Parathyroid adenoma (tissue), 2 donors: ENCODE measurements at regions not wholly inside any gene's neighbourhood (a gene's known extent, or its start where the extent isn't known, plus 50 kb on each side); places are given as distances from the start of the nearest gene placed in this dataset.

Experiments used
- H2AFZ ChIP-seq: fragments of 300-600 bp; sonication (generic); one replicate; pipeline ENCODE4 v1.7.0; 2017; ENCODE audit warnings: antibody characterized with exemption, mild to moderate bottlenecking
- H3K27ac ChIP-seq: fragments of 300-600 bp; sonication (generic); one replicate; pipeline ENCODE4 v1.7.0; 2017
- H3K27me3 ChIP-seq: fragments of 300-600 bp; sonication (generic); one replicate; pipeline ENCODE4 v1.7.0; 2017; ENCODE audit warnings: low read length; ENCODE audit not compliant: control insufficient read depth, insufficient read depth
- H3K36me3 ChIP-seq: fragments of 300-600 bp; sonication (generic); one replicate; pipeline ENCODE4 v1.7.0; 2017; ENCODE audit warnings: low read length; ENCODE audit not compliant: control insufficient read depth, insufficient read depth
- H3K4me1 ChIP-seq: fragments of 300-600 bp; sonication (generic); one replicate; pipeline ENCODE4 v1.7.0; 2017; ENCODE audit warnings: control low read depth
- H3K4me2 ChIP-seq: fragments of 300-600 bp; sonication (generic); one replicate; pipeline ENCODE4 v1.7.0; 2017; ENCODE audit warnings: low read length
- H3K4me3 ChIP-seq: fragments of 300-600 bp; sonication (generic); one replicate; pipeline ENCODE4 v1.7.0; 2017; ENCODE audit warnings: low read depth, low read length
- H3K79me2 ChIP-seq: fragments of 300-600 bp; sonication (generic); one replicate; pipeline ENCODE4 v1.7.0; 2017; ENCODE audit warnings: control low read depth
- H3K9ac ChIP-seq: fragments of 300-600 bp; sonication (generic); one replicate; pipeline ENCODE4 v1.7.0; 2017; ENCODE audit warnings: mild to moderate bottlenecking
- H3K9me3 ChIP-seq: fragments of 300-600 bp; sonication (generic); one replicate; pipeline ENCODE4 v1.7.0; 2017; ENCODE audit warnings: low read length; ENCODE audit not compliant: control insufficient read depth
- TF ChIP-seq, protein P1 (sequence below): fragments of 300-600 bp; sonication (generic); IDR thresholded peaks from one replicate; pipeline ENCODE4 v1.7.0; 2017; ENCODE audit warnings: antibody characterized with exemption, mild to moderate bottlenecking
- donor health status: primary hyperparathyroidism.

DNA sequence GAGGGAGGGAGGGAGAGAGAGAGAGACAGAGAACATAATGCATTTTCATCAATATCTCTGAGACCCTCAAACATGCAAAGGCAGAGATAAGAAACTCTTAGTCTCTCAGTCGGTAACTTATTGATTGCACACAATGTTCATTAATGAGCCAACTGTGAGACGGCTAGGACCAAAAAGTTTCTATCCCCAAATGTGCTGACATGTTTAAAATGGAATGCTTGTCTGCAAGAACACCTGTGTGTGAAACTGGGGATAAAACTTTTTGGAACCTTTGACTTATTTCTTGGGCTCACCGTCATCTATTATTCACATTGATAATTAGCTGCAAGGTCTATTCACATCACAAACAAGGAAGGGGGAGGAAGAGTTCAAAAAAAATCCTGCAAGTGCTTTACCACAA lies 477.9 kb downstream of the STIM2 start:
- Histone ChIP-seq H3K4me2 (no peak overlapping the region), H3K9ac (no peak overlapping the region), H3K36me3 (no peaks in the 10 kb centered on the region), H3K4me1 (no peaks in the 10 kb centered on the region), H3K9me3 (no peaks in the 10 kb centered on the region), H2AFZ (no peak overlapping the region), H3K4me3 (no peak overlapping the region), H3K27ac (no peak overlapping the region), H3K79me2 (no peaks in the 10 kb centered on the region), H3K27me3 (no peaks in the 10 kb centered on the region)
- TF ChIP-seq, protein P1, sequence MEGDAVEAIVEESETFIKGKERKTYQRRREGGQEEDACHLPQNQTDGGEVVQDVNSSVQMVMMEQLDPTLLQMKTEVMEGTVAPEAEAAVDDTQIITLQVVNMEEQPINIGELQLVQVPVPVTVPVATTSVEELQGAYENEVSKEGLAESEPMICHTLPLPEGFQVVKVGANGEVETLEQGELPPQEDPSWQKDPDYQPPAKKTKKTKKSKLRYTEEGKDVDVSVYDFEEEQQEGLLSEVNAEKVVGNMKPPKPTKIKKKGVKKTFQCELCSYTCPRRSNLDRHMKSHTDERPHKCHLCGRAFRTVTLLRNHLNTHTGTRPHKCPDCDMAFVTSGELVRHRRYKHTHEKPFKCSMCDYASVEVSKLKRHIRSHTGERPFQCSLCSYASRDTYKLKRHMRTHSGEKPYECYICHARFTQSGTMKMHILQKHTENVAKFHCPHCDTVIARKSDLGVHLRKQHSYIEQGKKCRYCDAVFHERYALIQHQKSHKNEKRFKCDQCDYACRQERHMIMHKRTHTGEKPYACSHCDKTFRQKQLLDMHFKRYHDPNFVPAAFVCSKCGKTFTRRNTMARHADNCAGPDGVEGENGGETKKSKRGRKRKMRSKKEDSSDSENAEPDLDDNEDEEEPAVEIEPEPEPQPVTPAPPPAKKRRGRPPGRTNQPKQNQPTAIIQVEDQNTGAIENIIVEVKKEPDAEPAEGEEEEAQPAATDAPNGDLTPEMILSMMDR: no peak

DNA sequence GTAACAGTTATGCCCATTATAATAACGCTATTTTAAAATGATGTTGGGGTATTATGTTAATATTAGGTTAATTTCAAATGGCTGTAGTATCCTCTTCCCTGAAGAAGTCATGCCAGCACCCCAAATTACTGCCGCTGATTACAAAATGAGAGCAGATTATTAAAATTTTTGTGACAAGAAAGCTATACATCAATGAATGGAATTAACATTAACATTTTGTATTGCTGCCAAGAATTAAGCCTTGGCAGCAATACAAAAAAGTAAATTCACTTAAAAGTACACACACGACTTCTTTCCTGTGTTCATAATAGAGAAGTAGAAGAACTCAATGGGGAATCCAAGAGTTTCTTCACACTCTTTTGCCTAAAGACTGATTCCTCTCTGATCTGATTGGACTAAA lies 482.8 kb downstream of the STIM2 start:
- no peak overlapping the region for H3K4me2 ChIP-seq
- H2AFZ ChIP-seq: no peak overlapping the region
- no peak overlapping the region for H3K27ac ChIP-seq
- TF ChIP-seq, protein P1: no peak
- no peaks in the 10 kb centered on the region for H3K4me1 ChIP-seq
- no peaks in the 10 kb centered on the region for H3K27me3 ChIP-seq
- no peaks in the 10 kb centered on the region for H3K79me2 ChIP-seq
- no peaks in the 10 kb centered on the region for H3K36me3 ChIP-seq
- H3K9ac ChIP-seq: no peak overlapping the region
- H3K4me3 ChIP-seq: no peak overlapping the region
- H3K9me3 ChIP-seq: no peaks in the 10 kb centered on the region

DNA sequence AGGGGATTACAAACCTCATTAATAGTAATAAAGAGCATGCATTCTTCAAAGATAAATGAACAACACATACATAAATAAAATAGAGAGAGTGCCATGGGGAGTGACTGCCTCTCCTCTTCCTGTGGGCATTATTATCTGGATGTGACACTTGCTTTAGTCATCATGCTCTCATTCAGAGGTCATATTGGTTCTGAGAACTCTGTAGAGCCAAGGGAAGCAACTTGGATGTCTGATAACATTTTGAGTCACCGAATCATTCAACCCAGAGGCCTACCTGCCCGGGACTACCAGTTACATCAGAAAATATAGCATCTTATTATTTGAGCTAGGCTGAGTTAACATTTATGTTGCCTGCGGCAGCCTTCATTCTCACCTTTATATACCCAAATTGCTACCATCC lies 489.5 kb downstream of the STIM2 start:
- Histone ChIP-seq H3K36me3 (no peaks in the 10 kb centered on the region), H3K27ac (no peak overlapping the region), H3K79me2 (no peaks in the 10 kb centered on the region), H3K27me3 (no peaks in the 10 kb centered on the region), H3K4me3 (no peak overlapping the region), H2AFZ (no peak overlapping the region), H3K9me3 (no peaks in the 10 kb centered on the region), H3K9ac (no peak overlapping the region), H3K4me1 (no peaks in the 10 kb centered on the region), H3K4me2 (no peak overlapping the region)
- TF ChIP-seq, protein P1: no peak

- H2AFZ ChIP-seq: no peak overlapping the region
- no peaks in the 10 kb centered on the region for H3K79me2 ChIP-seq
- H3K27ac ChIP-seq: no peak overlapping the region
- no peak overlapping the region for H3K4me2 ChIP-seq
- H3K36me3 ChIP-seq: no peaks in the 10 kb centered on the region
- TF ChIP-seq, protein P1: no peak
- no peaks in the 10 kb centered on the region for H3K27me3 ChIP-seq
- no peaks in the 10 kb centered on the region for H3K9me3 ChIP-seq
- no peaks in the 10 kb centered on the region for H3K4me1 ChIP-seq
- H3K9ac ChIP-seq: no peak overlapping the region
- H3K4me3 ChIP-seq: no peak overlapping the region
Measured at GRCh38 chr4:27357283-27357682, 496.6 kb downstream of the STIM2 start.

DNA sequence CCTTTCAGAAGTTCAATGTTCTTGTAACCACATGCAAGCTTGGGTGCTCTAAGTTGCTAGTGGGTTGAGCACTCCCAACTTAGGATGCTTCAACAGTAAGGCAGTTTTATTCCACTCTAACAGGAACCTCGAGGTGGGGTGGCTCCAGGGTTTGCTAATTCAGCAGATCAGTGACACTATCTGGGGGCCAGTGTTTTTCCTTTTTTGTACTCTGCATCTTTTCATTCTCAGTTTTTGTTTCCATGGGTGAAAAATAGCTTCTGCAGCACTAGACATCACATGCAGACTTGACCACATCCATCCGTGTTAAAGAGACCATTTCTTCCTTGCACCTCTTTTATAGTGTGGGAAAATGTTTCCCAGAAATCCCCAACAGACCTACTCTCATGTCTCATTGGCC lies 497.6 kb downstream of the STIM2 start:
- no peaks in the 10 kb centered on the region for H3K79me2 ChIP-seq
- no peaks in the 10 kb centered on the region for H3K36me3 ChIP-seq
- H3K9ac ChIP-seq: no peak overlapping the region
- H3K4me2 ChIP-seq: no peak overlapping the region
- no peak overlapping the region for H2AFZ ChIP-seq
- H3K4me3 ChIP-seq: no peak overlapping the region
- TF ChIP-seq, protein P1: no peak
- H3K4me1 ChIP-seq: no peaks in the 10 kb centered on the region
- no peaks in the 10 kb centered on the region for H3K9me3 ChIP-seq
- no peaks in the 10 kb centered on the region for H3K27me3 ChIP-seq
- H3K27ac ChIP-seq: no peak overlapping the region
